Testis (tissue), 2 donors: ENCODE measurements at regions not wholly inside any gene's neighbourhood (a gene's known extent, or its start where the extent isn't known, plus 50 kb on each side); places are given as distances from the start of the nearest gene placed in this dataset.

Source experiments
- DNase-seq: peaks from one replicate; pipeline ENCODE4 v3.0.0-alpha.2; 2019
- H3K27ac ChIP-seq, 2 donors: fragments of 200-600 bp; sonication (generic); one replicate each; pipeline ENCODE4 v1.5.1; 2019
- H3K27me3 ChIP-seq: fragments of 200-600 bp; sonication (generic); one replicate; pipeline ENCODE4 v1.5.1; 2019
- H3K36me3 ChIP-seq: fragments of 200-600 bp; sonication (generic); one replicate; pipeline ENCODE4 v1.5.1; 2017; ENCODE audit warnings: low read depth; ENCODE audit errors: missing control alignments
- H3K4me1 ChIP-seq: fragments of 200-600 bp; sonication (generic); one replicate; pipeline ENCODE4 v1.5.1; 2019
- H3K4me3 ChIP-seq, 2 donors: fragments of 200-600 bp; sonication (generic); one replicate each; pipeline ENCODE4 v1.5.1; 2017 to 2019
- H3K9me3 ChIP-seq: fragments of 200-600 bp; sonication (generic); one replicate; pipeline ENCODE4 v1.5.1; 2017
- POLR2A ChIP-seq: fragments of 450-650 bp; IDR thresholded peaks from one replicate; pipeline ENCODE4 v1.6.1; 2017; ENCODE audit warnings: antibody characterized with exemption, mild to moderate bottlenecking, moderate library complexity
- WGBS, 2 donors: methylation state at CpG; one replicate each; pipeline ENCODE4 v1.1.5; 2018; 5-methylcytosine and 5-hydroxymethylcytosine counted together
- intact Hi-C: fragments of 100-400 bp; cut with DNase I; formaldehyde crosslinking; loops from one replicate; pipeline ENCODE4 v1.15.1; 2023; ENCODE audit warnings: low total_unique reads
- TF ChIP-seq, protein P1 (sequence below), 3 experiments: fragments of 450-650 bp in 2 of 3; fragments of 200-600 bp in 1 of 3; sonication (generic) in 1 of 3; IDR thresholded peaks; one replicate each; pipeline ENCODE4 v1.5.1; 2016 to 2019; ENCODE audit warnings: antibody characterized with exemption in 3 of 3, mild to moderate bottlenecking in 2 of 3, moderate library complexity in 1 of 3

DNA sequence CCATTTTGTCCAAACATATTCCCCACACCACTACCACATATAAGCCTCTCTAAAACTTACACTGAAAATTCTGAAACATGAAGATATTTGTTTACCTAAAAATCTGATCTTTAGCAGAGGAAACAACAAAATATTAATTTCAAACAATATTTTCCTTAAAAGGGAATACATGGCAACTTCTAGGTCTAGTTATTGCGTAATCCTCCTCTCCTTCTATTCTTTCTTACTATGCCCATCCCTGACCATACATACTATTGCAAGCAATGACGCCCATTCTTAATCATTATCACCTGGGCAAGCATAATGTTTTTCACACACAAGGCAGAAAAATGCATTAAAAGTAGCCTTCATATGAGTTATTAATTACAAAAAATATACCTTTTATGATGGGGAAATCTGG lies 372.6 kb downstream of the ZEB2 start:
- Histone ChIP-seq H3K4me3 (no peak overlapping the region), H3K36me3 (no peaks in the 10 kb centered on the region), H3K27me3 (no peaks in the 10 kb centered on the region), H3K4me1 (no peaks in the 10 kb centered on the region), H3K9me3 (no peaks in the 10 kb centered on the region), H3K27ac (no peak overlapping the region)
- DNase-seq, result no peak
- intact Hi-C loops, result no loop called here
- TF ChIP-seq, protein P1, sequence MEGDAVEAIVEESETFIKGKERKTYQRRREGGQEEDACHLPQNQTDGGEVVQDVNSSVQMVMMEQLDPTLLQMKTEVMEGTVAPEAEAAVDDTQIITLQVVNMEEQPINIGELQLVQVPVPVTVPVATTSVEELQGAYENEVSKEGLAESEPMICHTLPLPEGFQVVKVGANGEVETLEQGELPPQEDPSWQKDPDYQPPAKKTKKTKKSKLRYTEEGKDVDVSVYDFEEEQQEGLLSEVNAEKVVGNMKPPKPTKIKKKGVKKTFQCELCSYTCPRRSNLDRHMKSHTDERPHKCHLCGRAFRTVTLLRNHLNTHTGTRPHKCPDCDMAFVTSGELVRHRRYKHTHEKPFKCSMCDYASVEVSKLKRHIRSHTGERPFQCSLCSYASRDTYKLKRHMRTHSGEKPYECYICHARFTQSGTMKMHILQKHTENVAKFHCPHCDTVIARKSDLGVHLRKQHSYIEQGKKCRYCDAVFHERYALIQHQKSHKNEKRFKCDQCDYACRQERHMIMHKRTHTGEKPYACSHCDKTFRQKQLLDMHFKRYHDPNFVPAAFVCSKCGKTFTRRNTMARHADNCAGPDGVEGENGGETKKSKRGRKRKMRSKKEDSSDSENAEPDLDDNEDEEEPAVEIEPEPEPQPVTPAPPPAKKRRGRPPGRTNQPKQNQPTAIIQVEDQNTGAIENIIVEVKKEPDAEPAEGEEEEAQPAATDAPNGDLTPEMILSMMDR (IDR thresholded peaks at IDR 0.05), result no peak
- no peak for TF ChIP-seq POLR2A
- WGBS, 2 donors, result 95 to 99% methylated on average over 2 of the region's 2 CpGs

DNA sequence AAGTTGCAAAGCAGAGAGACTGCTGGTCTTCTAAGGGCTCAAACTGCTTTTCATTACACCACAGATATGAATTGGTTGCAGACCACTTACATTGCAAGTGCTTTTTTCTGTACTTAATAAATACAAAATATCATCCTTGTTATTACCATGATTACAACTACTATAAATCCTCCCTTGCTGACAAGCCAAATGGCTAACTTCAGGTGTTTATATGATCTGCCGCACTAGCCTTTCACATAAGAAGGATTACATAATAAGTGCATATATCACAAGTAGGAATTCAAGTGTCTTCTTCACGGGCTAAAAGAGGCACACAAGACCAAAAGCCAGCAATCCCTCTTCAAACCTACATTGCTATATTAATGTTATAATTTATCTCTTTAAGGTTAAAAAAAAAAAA lies 373.0 kb downstream of the ZEB2 start:
- no peaks in the 10 kb centered on the region for H3K36me3 ChIP-seq
- no peak for DNase-seq
- no peak overlapping the region for H3K27ac ChIP-seq
- intact Hi-C loops, result no loop called here
- TF ChIP-seq, protein P1 (IDR thresholded peaks at IDR 0.05), result no peak
- no peak for TF ChIP-seq POLR2A
- H3K4me1 ChIP-seq, result no peaks in the 10 kb centered on the region
- no peaks in the 10 kb centered on the region for H3K27me3 ChIP-seq
- no peaks in the 10 kb centered on the region for H3K9me3 ChIP-seq
- no peak overlapping the region for H3K4me3 ChIP-seq
- WGBS, 2 donors, result 87 to 88% methylated on average over 2 of the region's 2 CpGs

DNA sequence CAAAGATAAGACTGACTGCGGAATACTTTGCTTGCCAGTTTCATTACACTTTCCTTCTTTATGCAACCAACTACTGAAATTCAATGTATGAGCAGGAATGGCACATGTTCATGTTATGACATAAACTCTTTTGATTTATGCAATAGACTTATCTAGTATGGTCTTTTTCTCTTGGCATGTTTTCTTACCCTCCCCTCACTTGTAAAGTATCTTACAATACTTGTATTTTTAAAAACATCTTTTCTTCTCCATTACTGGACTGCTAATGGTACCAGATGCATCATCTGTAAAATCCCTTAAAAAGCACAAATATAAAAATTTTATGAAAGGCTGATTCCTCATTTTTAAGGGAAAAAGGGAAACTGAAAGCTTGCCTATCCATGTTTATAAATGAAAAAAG lies 373.8 kb downstream of the ZEB2 start:
- H3K4me1 ChIP-seq, result no peaks in the 10 kb centered on the region
- H3K4me3 ChIP-seq, result no peak overlapping the region
- TF ChIP-seq, protein P1 (IDR thresholded peaks at IDR 0.05), result no peak
- no peak for TF ChIP-seq POLR2A
- no peaks in the 10 kb centered on the region for H3K27me3 ChIP-seq
- no peak for DNase-seq
- no peaks in the 10 kb centered on the region for H3K36me3 ChIP-seq
- intact Hi-C loops, result no loop called here
- 26 to 30% methylated on average over 1 of the region's 1 CpG for WGBS, 2 donors
- no peak overlapping the region for H3K27ac ChIP-seq
- no peaks in the 10 kb centered on the region for H3K9me3 ChIP-seq

DNA sequence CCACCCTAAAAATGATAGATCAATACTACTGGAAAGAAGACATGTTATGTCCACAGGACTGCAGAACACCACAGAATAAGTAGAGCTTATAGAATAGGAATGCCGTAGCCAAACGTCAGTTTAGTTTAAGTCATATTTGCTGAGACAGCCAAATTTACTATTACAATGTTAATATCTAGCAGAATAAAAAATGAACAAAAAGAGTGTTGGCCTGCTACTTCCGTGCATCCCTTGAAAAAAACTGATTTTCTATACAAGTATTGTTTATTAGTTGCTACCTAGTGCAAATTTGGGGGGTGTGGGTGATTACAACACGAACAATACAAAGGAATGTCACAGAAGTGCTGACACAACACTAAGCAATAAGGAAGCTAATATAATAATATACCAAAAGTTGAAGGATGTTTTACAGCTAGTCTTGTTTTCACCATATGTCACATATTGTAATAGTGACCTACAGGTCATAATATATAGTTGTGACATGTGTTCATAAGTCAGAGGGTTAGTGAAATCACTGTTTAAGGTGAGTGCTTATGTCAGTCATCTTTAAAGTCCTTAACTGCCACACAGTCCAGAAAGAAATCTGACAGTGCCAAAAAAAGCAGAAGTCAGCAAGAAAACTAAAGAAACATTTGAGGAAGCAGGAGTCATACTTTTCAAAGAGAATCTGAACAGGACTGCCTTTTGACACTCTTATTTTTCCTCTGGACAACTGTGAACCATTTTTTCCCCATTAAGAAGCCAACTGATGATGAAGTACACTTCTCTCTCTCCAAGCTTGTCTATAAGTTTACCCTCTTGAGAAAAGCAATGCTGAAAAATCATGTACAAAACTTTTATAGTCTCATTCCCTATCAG lies 376.4 kb downstream of the ZEB2 start:
- no peaks in the 10 kb centered on the region for H3K9me3 ChIP-seq
- 89 to 91% methylated on average over 4 of the region's 4 CpGs for WGBS, 2 donors
- no peak overlapping the region for H3K4me3 ChIP-seq
- H3K4me1 ChIP-seq, result no peaks in the 10 kb centered on the region
- no peaks in the 10 kb centered on the region for H3K36me3 ChIP-seq
- H3K27me3 ChIP-seq, result no peaks in the 10 kb centered on the region
- no peak for TF ChIP-seq POLR2A
- TF ChIP-seq, protein P1 (IDR thresholded peaks at IDR 0.05), result no peak
- no peak overlapping the region for H3K27ac ChIP-seq
- intact Hi-C loops, result no loop called here
- no peak for DNase-seq

DNA sequence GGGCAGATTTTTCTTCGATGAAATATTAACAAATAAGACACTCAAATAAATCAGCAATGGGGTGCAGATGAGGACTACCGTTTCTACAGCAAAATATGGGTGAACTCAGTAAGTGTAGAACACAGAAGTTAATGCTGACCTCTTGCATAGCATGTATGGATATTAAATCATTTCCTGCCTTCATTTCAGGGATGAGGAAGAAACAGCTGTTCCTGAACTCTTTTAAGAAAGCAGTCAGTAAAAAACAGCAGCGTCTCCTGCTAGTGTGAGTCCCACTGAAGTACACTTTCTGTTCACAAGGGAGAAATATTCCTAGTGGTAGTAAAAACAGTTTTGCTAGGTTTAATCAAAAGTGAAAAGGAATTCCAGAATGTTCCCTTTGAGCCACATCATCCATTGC lies 379.0 kb downstream of the ZEB2 start:
- 82 to 85% methylated on average over 3 of the region's 3 CpGs for WGBS, 2 donors
- DNase-seq, result no peak
- no peak for TF ChIP-seq POLR2A
- TF ChIP-seq, protein P1 (IDR thresholded peaks at IDR 0.05), result no peak
- no peaks in the 10 kb centered on the region for H3K27me3 ChIP-seq
- intact Hi-C loops, result no loop called here
- no peaks in the 10 kb centered on the region for H3K9me3 ChIP-seq
- no peaks in the 10 kb centered on the region for H3K4me1 ChIP-seq
- no peak overlapping the region for H3K27ac ChIP-seq
- no peaks in the 10 kb centered on the region for H3K36me3 ChIP-seq
- no peak overlapping the region for H3K4me3 ChIP-seq
